ENCODE measurements at regions not wholly inside any gene's neighbourhood (a gene's known extent, or its start where the extent isn't known, plus 50 kb on each side); places are given as distances from the start of the nearest gene placed in this dataset.
"Not testable (repeated sequence)": the region's sequence is repeated elsewhere in the genome, so short reads cannot be mapped to it uniquely, and the experiment has no call there.

DNA sequence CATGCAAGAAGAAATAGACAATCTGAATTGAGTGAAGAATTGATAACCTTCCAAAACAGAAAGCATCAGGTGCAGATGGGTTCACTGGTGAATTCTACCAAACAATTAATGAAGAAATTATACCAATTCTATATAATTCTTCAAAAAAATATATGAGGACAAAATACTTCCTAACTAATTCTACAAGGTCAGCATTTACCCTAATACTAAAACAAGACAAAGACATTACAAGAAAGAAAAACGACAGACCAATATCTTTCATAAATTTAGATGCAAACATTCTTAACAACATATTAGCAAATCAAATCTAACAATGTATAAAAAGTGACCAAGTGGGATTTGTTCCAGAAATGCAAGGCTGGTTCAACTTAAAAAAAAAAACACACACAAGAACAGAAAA lies 183.9 kb downstream of the BARX1 start:
- DNase-seq (ENCODE audit: low read depth): no peak
- H3K4me3 ChIP-seq (ENCODE audit: low read depth, low read length): no peak overlapping the region

GRCh38 chr9:93761822-93762221 lies 185.4 kb downstream of the PHF2 start:
- DNase-seq (ENCODE audit: low read depth): no peak
- no peak overlapping the region for H3K4me3 ChIP-seq (ENCODE audit: low read depth, low read length)

- no peak for DNase-seq (ENCODE audit: low read depth)
- no peak overlapping the region for H3K4me3 ChIP-seq (ENCODE audit: low read depth, low read length)
Measured at GRCh38 chr9:93750045-93750444, 173.7 kb downstream of the PHF2 start.

DNA sequence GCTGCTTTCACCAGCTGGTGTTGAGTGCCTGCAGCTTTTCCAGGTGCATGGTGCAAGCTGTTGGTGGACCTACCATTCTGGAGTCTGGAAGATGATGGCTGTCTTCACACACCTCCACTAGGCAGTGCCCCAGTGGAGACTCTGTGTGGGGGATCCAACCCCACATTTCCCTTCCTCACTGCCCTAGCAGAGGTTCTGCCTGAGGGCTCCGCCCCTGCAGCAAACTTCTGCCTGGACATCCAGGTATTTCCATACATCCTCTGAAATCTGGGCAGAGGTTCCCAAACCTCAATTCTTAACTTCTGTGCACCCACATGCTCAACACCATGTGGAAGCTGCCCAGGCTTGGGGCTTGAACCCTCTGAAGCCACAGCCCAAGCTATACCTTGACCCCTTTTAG lies 172.4 kb downstream of the PHF2 start:
- H3K4me3 ChIP-seq (ENCODE audit: low read depth, low read length); DNase-seq (ENCODE audit: low read depth): not testable (repeated sequence)

GRCh38 chr9:93731963-93732362 lies 155.6 kb downstream of the PHF2 start:
- DNase-seq (ENCODE audit: low read depth): no peak

GRCh38 chr9:93730648-93731047 lies 154.3 kb downstream of the PHF2 start:
- no peak for DNase-seq (ENCODE audit: low read depth)
- H3K4me3 ChIP-seq (ENCODE audit: low read depth, low read length): no peak overlapping the region

More at GRCh38 chr9:93731963-93732362, 155.6 kb downstream of the PHF2 start:
- no peak overlapping the region for H3K4me3 ChIP-seq (ENCODE audit: low read depth, low read length)

- no peak overlapping the region for H3K4me3 ChIP-seq (ENCODE audit: low read depth, low read length)
- no peak for DNase-seq (ENCODE audit: low read depth)
Measured at GRCh38 chr9:93730217-93730616, 153.8 kb downstream of the PHF2 start.
